GM12872 (cell line): ENCODE measurements at regions not wholly inside any gene's neighbourhood (a gene's known extent, or its start where the extent isn't known, plus 50 kb on each side); places are given as distances from the start of the nearest gene placed in this dataset.

Experiments used
- CTCF ChIP-seq: IDR thresholded peaks from 3 replicates; pipeline ENCODE4 v1.5.1; 2011; ENCODE audit warnings: low read depth, mild to moderate bottlenecking, low read length, moderate library complexity; ENCODE audit not compliant: insufficient read depth

- no peak for TF ChIP-seq CTCF
Measured at GRCh38 chr12:61524851-61525250, 735.4 kb upstream of the USP15 start.

DNA sequence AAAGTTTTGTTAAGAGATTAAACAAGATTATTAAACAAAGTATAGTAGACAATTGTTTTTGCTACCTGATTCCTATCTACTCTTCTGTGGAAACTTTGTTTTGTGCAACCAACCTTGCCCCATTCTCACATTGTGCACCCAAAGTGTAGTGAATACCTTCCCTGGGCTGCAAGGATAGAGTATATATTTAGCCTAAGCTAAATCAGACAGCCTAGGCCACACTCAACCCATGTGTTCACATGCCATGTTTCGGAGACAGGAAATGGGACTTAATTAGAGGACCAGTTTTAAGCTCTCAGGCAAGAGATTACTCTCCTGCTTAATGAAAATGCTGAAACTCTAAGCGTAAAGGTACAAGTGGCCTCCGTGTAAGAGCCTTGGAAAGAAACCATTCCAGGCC lies 734.9 kb upstream of the USP15 start:
- TF ChIP-seq CTCF = no peak

- no peak for TF ChIP-seq CTCF
Measured at GRCh38 chr12:61530456-61530855, 729.7 kb upstream of the USP15 start.

- no peak for TF ChIP-seq CTCF
Measured at GRCh38 chr12:61531195-61531594, 729.0 kb upstream of the USP15 start.

DNA sequence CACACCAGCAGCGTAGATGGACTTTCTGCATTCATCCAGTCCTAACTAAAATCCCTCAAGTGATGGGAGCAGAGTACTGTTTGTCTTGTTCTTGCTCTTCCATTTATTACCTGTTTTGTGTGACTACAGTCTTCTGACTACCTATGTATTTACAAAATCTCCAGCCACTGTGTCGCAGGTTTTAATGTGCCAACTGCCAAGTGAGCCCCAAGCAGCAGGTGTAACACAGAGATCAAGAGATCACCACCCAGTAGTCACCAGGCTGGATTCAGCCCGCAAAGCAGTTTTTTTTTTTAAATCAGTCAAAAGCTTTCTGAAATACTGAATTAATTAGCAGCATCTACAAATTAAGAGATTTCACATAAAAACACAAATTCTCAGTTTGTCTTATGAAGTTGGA lies 724.1 kb upstream of the USP15 start:
- TF ChIP-seq CTCF = no peak

DNA sequence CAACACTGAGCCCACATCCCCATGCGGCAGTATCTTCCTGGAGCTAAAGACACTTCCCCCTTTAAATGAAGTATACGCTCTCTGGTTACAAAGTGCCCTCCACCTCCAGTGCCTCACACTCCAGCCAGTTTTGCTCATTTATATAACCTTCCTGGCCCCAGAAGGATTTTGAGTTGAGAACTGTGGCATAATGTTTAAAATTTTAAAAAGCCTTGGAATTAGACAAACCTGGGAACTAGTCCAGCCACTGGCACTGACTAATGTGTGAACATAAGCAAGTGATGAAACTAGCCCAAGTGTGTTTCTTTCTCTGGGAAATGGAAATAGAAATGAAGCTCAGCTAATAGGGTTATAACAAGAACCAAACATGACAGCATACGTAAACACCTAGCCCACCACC lies 723.7 kb upstream of the USP15 start:
- TF ChIP-seq CTCF = no peak

DNA sequence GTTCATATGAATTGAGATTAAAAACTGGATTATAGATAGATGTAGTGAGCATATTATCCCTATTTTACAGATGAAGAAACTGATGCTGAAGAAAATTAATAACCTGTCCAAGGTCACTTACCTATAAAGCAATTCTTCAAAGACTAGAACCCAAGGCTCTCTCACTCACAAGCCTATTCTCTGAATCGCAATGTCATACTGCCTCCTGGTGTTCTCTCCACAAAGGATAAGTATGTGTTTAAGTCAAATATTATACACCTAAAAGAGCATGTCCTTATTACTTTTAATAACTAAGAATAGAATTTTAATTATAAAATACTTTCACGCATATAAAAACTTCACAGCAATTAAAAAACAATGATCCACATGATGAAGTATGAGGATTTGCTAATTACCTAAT lies 721.3 kb upstream of the USP15 start:
- no peak for TF ChIP-seq CTCF

- no peak for TF ChIP-seq CTCF
Measured at GRCh38 chr12:61542551-61542950, 717.7 kb upstream of the USP15 start.
